ENCODE measurements at regions not wholly inside any gene's neighbourhood (a gene's known extent, or its start where the extent isn't known, plus 50 kb on each side); places are given as distances from the start of the nearest gene placed in this dataset.
"Not testable (repeated sequence)": the region's sequence is repeated elsewhere in the genome, so short reads cannot be mapped to it uniquely, and the experiment has no call there.

DNA sequence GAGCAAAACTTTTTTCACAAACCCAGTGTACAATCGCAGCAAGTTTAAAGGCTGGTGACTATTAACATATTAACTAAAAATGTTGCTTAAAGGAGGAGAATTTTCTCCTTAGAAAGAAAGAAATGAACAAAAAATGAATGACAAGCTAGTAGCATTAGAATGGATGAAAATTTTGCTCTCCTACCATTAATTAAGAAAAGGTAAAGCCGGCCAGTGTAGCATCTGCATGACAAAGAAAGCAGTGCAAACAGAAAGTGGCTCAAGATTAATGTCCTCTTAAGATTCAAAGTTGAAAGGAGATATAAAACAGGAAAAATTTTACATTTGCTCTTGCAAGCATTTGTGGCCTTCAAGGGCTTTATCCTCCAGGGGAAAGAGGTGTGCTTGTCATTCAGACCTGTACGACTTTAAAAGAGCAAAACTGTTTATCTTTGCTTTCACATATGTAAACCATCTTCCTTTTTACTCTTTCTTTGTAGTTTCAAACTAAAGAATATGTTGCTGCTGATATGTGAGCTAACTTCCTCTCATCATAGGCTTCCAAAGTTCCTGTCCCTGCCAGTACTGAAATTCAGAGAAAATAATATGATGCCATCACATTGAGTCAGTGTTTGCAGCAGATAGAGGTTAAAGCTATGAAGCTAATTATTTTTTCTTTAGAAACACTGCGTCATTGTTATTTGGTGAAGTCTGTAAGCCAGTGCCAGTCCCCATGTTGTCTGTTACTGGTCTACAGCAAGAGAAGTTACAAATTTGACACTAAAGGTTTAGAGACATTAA is 439.1 kb upstream of the GRM7 start:
- no peaks in the 10 kb centered on the region for H3K36me3 ChIP-seq
- H3K27ac ChIP-seq = no peak overlapping the region
- DNase-seq = no peak
- no peak overlapping the region for H3K4me3 ChIP-seq (ENCODE audit: low read depth, low read length)
- H3K27me3 ChIP-seq (ENCODE audit: insufficient read depth, low read depth, severe bottlenecking) = peaks cover 10% of the 10 kb centered on the region
- TF ChIP-seq, protein P1, sequence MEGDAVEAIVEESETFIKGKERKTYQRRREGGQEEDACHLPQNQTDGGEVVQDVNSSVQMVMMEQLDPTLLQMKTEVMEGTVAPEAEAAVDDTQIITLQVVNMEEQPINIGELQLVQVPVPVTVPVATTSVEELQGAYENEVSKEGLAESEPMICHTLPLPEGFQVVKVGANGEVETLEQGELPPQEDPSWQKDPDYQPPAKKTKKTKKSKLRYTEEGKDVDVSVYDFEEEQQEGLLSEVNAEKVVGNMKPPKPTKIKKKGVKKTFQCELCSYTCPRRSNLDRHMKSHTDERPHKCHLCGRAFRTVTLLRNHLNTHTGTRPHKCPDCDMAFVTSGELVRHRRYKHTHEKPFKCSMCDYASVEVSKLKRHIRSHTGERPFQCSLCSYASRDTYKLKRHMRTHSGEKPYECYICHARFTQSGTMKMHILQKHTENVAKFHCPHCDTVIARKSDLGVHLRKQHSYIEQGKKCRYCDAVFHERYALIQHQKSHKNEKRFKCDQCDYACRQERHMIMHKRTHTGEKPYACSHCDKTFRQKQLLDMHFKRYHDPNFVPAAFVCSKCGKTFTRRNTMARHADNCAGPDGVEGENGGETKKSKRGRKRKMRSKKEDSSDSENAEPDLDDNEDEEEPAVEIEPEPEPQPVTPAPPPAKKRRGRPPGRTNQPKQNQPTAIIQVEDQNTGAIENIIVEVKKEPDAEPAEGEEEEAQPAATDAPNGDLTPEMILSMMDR (IDR thresholded peaks at IDR 0.05; ENCODE audit: low read depth, low read length) = no peak
- H3K9me3 ChIP-seq (ENCODE audit: severe bottlenecking) = no peaks in the 10 kb centered on the region

DNA sequence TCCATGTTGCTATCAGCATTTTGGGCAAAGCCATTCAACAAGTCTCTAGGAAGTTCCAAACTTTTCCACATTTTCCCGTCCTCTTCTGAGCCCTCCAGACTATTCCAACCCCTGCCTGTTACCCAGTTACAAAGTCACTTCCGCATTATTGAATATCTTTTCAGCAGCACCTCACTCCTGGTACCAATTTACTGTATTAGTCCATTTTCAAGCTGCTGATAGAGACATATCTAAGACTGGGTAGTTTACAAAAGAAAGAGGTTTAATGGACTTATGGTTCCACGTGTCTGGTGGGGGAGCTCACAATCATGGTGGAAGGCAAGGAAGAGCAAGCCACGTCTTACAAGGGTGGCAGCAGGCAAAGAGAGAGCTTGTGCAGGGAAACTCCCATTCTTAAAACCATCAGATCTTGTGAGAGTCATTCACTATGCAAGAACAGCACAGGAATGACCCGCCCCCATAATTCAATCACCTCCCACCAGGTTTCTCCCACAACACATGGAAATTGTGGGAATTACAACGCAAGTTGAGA is 435.6 kb upstream of the GRM7 start:
- Histone ChIP-seq H3K9me3 (ENCODE audit: severe bottlenecking) (no peaks in the 10 kb centered on the region), H3K4me3 (ENCODE audit: low read depth, low read length) (no peak overlapping the region), H3K27me3 (ENCODE audit: insufficient read depth, low read depth, severe bottlenecking) (peaks cover 4% of the 10 kb centered on the region), H3K36me3 (no peaks in the 10 kb centered on the region), H3K27ac (no peak overlapping the region)
- DNase-seq = no peak
- TF ChIP-seq, protein P1 (IDR thresholded peaks at IDR 0.05; ENCODE audit: low read depth, low read length) = no peak

DNA sequence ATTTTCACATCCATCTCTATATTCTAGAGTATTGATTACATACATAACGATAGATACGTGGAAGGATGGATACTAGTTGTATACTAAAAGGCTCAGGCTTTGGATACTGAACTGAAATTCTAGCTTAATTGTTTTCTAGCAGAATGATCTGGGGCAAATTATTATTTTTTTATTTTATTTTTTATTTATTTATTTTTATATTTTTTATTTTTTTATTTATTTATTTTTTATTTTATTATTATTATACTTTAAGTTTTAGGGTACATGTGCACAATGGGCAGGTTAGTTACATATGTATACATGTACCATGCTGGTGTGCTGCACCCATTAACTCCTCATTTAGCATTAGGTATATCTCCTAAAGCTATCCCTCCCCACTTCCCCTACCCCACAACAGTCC is 432.6 kb upstream of the GRM7 start:
- H3K9me3 ChIP-seq (ENCODE audit: severe bottlenecking); H3K27me3 ChIP-seq (ENCODE audit: insufficient read depth, low read depth, severe bottlenecking); H3K36me3 ChIP-seq; DNase-seq; H3K4me3 ChIP-seq (ENCODE audit: low read depth, low read length); H3K27ac ChIP-seq: not testable (repeated sequence)

DNA sequence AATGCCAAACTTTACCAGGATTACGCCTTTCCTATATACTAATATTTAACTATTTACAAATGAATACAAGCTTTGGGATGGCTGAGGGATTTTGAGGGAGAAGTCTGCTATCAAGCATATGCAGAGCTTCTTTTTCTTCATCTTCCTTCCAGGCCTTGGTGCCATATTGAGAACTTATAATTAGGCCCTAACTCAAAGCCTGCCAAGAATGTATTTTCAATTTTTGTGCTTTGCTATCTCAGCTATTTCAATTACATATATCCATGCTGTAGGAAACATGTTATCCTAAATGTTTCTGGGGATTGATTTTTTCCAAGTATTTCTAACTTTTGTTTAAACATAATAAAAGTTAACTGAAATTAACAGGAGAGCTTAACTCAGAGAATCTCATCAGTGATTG is 425.0 kb upstream of the GRM7 start:
- TF ChIP-seq, protein P1 (IDR thresholded peaks at IDR 0.05; ENCODE audit: low read depth, low read length) = no peak
- Histone ChIP-seq H3K27ac (no peak overlapping the region), H3K27me3 (ENCODE audit: insufficient read depth, low read depth, severe bottlenecking) (peaks cover 13% of the 10 kb centered on the region), H3K36me3 (no peaks in the 10 kb centered on the region), H3K4me3 (ENCODE audit: low read depth, low read length) (no peak overlapping the region), H3K9me3 (ENCODE audit: severe bottlenecking) (no peaks in the 10 kb centered on the region)
- no peak for DNase-seq

DNA sequence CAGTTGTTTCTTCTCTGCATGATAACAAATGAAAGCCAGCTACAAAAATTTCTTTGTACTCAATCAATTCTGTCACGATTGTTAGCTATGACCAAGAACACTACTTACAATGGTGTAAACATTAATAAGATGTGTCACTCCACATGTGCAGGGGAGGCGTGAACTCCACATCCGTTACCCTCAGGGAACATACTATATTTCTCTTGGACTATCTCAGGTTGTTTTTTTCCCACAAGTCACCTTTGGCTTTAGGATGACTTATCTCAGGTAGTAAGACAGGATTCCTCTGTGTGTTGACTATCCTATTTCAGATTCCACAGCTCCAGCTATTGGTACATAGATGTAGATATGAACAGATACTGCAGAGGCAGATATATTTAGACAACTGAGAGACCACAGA is 423.3 kb upstream of the GRM7 start:
- DNase-seq = no peak
- Histone ChIP-seq H3K27me3 (ENCODE audit: insufficient read depth, low read depth, severe bottlenecking) (peaks cover 16% of the 10 kb centered on the region), H3K36me3 (no peaks in the 10 kb centered on the region), H3K4me3 (ENCODE audit: low read depth, low read length) (no peak overlapping the region), H3K27ac (no peak overlapping the region), H3K9me3 (ENCODE audit: severe bottlenecking) (no peaks in the 10 kb centered on the region)
- TF ChIP-seq, protein P1 (IDR thresholded peaks at IDR 0.05; ENCODE audit: low read depth, low read length) = no peak

DNA sequence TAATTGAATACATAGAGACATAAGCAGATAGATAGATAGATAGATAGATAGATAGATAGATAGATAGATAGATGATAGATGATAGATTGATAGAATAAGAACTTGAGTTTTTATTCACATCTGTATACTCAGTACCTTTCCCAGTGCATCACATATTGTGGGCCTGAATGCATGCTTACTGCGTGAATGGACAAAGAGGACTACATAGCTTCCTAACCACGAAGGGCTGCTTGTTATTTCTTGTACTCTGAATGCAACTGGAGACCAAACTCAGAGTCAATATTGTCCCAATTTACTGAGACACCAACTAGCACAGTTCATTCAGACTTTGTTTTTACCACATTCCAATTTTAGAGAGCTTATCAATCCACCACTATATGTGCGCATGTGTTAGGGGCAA is 422.9 kb upstream of the GRM7 start:
- Histone ChIP-seq H3K36me3 (no peaks in the 10 kb centered on the region), H3K9me3 (ENCODE audit: severe bottlenecking) (no peaks in the 10 kb centered on the region), H3K4me3 (ENCODE audit: low read depth, low read length) (no peak overlapping the region), H3K27me3 (ENCODE audit: insufficient read depth, low read depth, severe bottlenecking) (peaks cover 16% of the 10 kb centered on the region), H3K27ac (no peak overlapping the region)
- TF ChIP-seq, protein P1 (IDR thresholded peaks at IDR 0.05; ENCODE audit: low read depth, low read length) = no peak
- no peak for DNase-seq

Measured in WERI-Rb-1 (cell line).